NCI-H82 treated with DMSO at 0.1 percent for 48 hours (cell line): ENCODE measurements at regions not wholly inside any gene's neighbourhood (a gene's known extent, or its start where the extent isn't known, plus 50 kb on each side); places are given as distances from the start of the nearest gene placed in this dataset.
"Not testable (repeated sequence)": the region's sequence is repeated elsewhere in the genome, so short reads cannot be mapped to it uniquely, and the experiment has no call there.

ENCODE experiments used
- DNase-seq: peaks from one replicate; lab custom pipeline; 2025; ENCODE audit not compliant: unreplicated experiment; lab: John Stamatoyannopoulos, UW

DNA sequence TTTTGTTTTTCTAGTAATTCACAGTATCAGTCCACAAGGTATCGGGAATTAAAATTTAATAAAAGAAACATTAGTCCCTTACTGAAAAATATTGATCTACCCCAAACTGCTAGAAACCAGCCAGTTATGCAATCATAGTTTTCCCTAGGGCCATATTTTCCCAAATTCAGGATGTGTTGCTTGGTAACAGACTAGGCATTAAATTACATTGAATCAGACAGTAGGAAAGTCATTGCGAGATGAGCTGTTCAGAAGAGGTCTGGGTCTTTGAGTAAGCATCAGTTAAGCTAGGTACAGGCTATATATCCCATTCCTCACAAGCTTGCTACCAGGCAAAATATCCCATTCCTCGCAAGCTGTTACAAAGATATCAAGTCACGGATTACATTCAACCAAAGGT lies 123.0 kb upstream of the CCDC150 start:
- DNase-seq: no peak

- no peak for DNase-seq
These were observed 118.9 kb upstream of the CCDC150 start for GRCh38 chr2:196520605-196521004.

- DNase-seq: not testable (repeated sequence)
These were observed 112.4 kb upstream of the CCDC150 start for GRCh38 chr2:196526981-196527725.

GRCh38 chr2:196528486-196529223 lies 110.9 kb upstream of the CCDC150 start:
- no peak for DNase-seq

- DNase-seq: no peak
These were observed 108.6 kb upstream of the CCDC150 start for GRCh38 chr2:196530910-196531309.

GRCh38 chr2:196533772-196534397 lies 105.6 kb upstream of the CCDC150 start:
- DNase-seq: no peak

GRCh38 chr2:196534495-196534894 lies 105.0 kb upstream of the CCDC150 start:
- DNase-seq: no peak

DNA sequence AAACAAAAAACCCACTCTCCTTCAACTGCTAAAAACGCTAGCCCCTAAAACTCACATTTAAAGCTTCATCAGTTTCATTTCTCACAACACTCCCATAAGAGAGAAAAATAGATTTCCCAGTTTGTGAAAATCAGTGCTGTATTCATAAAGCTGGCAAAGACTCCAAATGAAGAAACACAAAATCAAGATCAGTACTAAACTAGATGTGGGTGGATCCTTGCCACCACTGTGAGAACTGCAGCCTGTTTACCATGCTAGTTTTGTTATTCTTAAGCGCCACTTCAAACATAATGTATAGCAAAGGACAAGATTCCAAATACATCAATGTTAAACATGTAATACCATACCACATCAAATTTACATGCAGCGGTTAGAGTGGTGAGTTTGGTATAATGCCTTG lies 104.5 kb upstream of the CCDC150 start:
- no peak for DNase-seq

DNA sequence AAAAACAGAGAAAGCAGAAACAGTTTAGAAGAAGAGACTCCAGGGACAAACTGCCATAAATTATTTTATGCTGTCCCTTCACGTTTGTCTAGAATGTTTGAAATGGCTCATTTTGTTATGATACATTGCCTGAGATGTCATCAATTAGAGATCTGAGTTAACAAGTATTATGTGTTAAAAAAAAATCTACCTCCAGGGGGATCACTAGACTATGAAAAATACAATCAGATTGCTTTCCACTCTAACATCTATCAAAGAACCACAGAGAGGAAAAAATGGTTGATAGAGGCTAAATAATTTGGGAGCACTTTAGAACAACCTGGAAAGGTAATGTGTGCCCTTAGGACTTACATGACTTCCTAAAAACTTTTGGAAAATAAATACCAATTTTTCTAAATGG lies 103.8 kb upstream of the CCDC150 start:
- DNase-seq: no peak

- DNase-seq: no peak
These were observed 102.2 kb upstream of the CCDC150 start for GRCh38 chr2:196537311-196537710.

DNA sequence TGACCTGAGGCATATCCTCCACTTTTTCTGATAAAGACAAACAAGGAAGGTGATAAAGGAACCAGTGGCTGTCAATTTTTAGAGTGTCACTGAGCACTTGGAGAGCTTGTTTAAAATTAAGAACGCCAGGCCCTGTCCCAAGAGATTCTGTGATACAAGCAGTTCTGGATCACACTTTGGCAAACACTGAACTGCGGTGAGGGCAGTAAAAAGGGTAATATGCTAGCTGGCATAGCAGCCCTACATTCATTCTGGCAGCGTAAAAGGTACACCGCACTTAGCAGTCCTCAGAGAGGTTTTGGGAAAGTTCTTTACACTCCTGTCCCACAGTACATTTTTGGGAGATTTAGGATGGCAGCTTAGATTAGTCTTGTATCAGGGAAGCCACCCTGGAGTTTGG lies 101.3 kb upstream of the CCDC150 start:
- no peak for DNase-seq

GRCh38 chr2:196538646-196539045 lies 100.9 kb upstream of the CCDC150 start:
- DNase-seq: no peak

GRCh38 chr2:196544906-196545433 lies 94.5 kb upstream of the CCDC150 start:
- no peak for DNase-seq

DNA sequence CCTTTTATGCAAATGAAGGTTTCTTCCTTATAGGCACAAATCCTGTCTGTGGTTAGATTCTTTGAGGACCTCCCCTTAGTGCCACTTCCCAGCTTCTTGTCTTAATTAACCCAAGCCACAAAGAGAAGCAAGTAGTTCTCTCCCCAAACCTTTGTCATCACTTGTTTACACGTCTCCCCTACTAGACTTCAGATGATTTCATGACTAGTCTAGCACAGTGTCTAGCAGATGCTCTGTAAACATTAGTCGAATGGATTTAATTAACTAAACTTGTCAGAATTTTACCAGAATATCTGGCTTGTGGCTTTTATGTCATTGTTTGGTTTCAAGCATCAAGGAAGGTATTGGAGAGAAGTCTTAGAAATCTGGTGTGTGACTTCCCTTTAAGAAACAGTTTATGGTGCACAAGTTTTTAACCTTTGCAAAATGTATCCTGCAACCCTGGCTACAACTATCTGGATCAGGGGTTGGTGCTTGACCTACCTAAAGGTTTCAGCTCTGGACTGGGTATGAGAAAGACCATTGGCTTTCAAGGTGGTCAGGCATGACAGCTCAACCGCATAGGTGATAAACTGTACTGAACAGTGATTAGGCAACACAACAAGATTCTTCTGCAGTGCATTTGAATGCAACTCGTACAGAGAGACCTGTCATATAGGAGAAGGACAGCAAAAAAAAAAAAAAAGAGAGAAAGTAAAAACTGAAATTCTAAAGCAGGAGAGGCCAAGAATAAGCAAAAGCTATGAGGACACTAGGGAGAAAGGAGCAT lies 93.2 kb upstream of the CCDC150 start:
- no peak for DNase-seq

DNA sequence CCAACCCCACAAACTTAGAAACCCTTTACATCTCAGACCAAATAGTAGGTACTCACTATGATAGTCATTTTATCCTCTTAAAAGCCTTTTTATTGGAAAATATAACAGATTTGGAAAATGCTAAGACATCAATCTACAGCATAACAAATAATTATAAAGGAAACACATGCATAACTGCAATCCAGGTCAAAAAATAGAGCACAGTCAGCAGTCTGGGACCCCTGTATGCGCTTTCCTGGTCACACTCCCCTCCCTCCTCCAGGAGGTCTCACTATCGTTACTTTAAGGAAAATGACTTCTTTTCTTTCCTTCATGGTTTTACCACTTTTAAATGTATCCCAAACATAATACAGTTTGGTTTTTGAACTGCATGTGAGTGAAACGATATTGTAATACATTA lies 90.5 kb upstream of the CCDC150 start:
- no peak for DNase-seq

DNA sequence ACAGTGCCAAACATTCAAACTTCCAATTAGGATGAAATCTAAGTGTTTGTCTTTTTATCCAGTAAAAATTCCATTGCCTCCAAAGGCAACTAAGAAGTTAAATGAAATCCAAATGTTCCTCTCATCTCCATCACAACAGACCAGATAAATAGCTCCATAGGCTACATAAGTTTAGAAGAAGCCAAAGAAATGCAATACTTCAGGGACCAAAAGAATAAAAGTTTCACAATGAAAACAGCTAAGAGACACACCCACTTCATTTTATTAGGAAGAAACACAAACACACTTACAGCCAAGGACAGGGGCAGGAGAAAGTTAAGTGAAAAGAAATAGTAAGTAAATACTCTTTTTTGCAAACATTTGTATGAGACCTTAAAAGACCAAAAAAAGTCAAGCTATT lies 88.5 kb upstream of the CCDC150 start:
- DNase-seq: no peak

- no peak for DNase-seq
These were observed 84.4 kb upstream of the CCDC150 start for GRCh38 chr2:196555161-196555560.

GRCh38 chr2:196555726-196556125 lies 83.8 kb upstream of the CCDC150 start:
- DNase-seq: peak; percentile 82

- DNase-seq: peak; percentile 4
These were observed 81.0 kb upstream of the CCDC150 start for GRCh38 chr2:196558497-196558896.

GRCh38 chr2:196563876-196564275 lies 75.6 kb upstream of the CCDC150 start:
- no peak for DNase-seq

GRCh38 chr2:196565106-196565765 lies 74.3 kb upstream of the CCDC150 start:
- no peak for DNase-seq
